H9 (cell line): ENCODE measurements at regions not wholly inside any gene's neighbourhood (a gene's known extent, or its start where the extent isn't known, plus 50 kb on each side); places are given as distances from the start of the nearest gene placed in this dataset.

Experiments
- DNase-seq: peaks from one replicate; pipeline ENCODE4 v3.0.0-alpha.2; 2017
- H2AFZ ChIP-seq: one replicate; pipeline ENCODE4 v1.6.1; 2013; ENCODE audit warnings: mild to moderate bottlenecking, low read length, control low read depth, moderate library complexity
- H2AK5ac ChIP-seq: 2 replicates; pipeline ENCODE4 v1.6.1; 2013; ENCODE audit warnings: low read length, control low read depth, mixed read lengths; ENCODE audit not compliant: insufficient read length
- H2BK120ac ChIP-seq: one replicate; pipeline ENCODE4 v1.6.1; 2013; ENCODE audit warnings: low read depth, mild to moderate bottlenecking, low read length, control low read depth, inconsistent platforms; ENCODE audit not compliant: poor library complexity, severe bottlenecking
- H2BK12ac ChIP-seq: 2 replicates; pipeline ENCODE4 v1.6.1; 2013; ENCODE audit warnings: low read length, control low read depth, mixed read lengths, low read depth; ENCODE audit not compliant: insufficient read length
- H2BK15ac ChIP-seq: 2 replicates; pipeline ENCODE4 v1.6.1; 2013; ENCODE audit warnings: low read depth, low read length, control low read depth
- H2BK20ac ChIP-seq: one replicate; pipeline ENCODE4 v1.6.1; 2013; ENCODE audit warnings: low read depth, mild to moderate bottlenecking, low read length, control low read depth, inconsistent platforms; ENCODE audit not compliant: poor library complexity, severe bottlenecking
- H2BK5ac ChIP-seq: 2 replicates; pipeline ENCODE4 v1.6.1; 2013; ENCODE audit warnings: low read length, control low read depth, mixed read lengths; ENCODE audit not compliant: insufficient read length
- H3K14ac ChIP-seq: 2 replicates; pipeline ENCODE4 v1.6.1; 2013; ENCODE audit warnings: low read length, control low read depth; ENCODE audit not compliant: insufficient read depth
- H3K18ac ChIP-seq: 2 replicates; pipeline ENCODE4 v1.6.1; 2013; ENCODE audit warnings: low read depth, mild to moderate bottlenecking, mixed read lengths, low read length, control low read depth; ENCODE audit not compliant: insufficient read length
- H3K23ac ChIP-seq: 2 replicates; pipeline ENCODE4 v1.6.1; 2013; ENCODE audit warnings: low read length, control low read depth, mixed read lengths, low read depth; ENCODE audit not compliant: insufficient read length
- H3K23me2 ChIP-seq: 2 replicates; pipeline ENCODE4 v1.6.1; 2013; ENCODE audit warnings: low read depth, mild to moderate bottlenecking, mixed read lengths, low read length, control low read depth; ENCODE audit not compliant: insufficient read length, poor library complexity, severe bottlenecking
- H3K27ac ChIP-seq: 2 replicates; pipeline ENCODE4 v1.5.1; 2013; ENCODE audit warnings: low read length, control low read depth, mixed read lengths, low read depth; ENCODE audit not compliant: insufficient read length
- H3K27me3 ChIP-seq: 2 replicates; pipeline ENCODE4 v1.6.1; 2013; ENCODE audit warnings: low read length, control low read depth, inconsistent platforms; ENCODE audit not compliant: insufficient read depth
- H3K4ac ChIP-seq: 2 replicates; pipeline ENCODE4 v1.6.1; 2013; ENCODE audit warnings: low read depth, mild to moderate bottlenecking, control low read depth, inconsistent platforms, low read length, moderate library complexity
- H3K4me1 ChIP-seq: 2 replicates; pipeline ENCODE4 v1.6.1; 2013; ENCODE audit warnings: low read length, control low read depth, inconsistent platforms; ENCODE audit not compliant: insufficient read depth
- H3K4me2 ChIP-seq: 2 replicates; pipeline ENCODE4 v1.6.1; 2013; ENCODE audit warnings: low read length, control low read depth, mixed read lengths; ENCODE audit not compliant: insufficient read length, insufficient read depth
- H3K56ac ChIP-seq: 2 replicates; pipeline ENCODE4 v1.6.1; 2013; ENCODE audit warnings: low read depth, mild to moderate bottlenecking, mixed read lengths, low read length, control low read depth; ENCODE audit not compliant: insufficient read length
- H3K79me1 ChIP-seq: 2 replicates; pipeline ENCODE4 v1.6.1; 2013; ENCODE audit warnings: low read depth, mild to moderate bottlenecking, moderate library complexity, low read length, control low read depth, inconsistent platforms; ENCODE audit not compliant: insufficient read depth, poor library complexity, severe bottlenecking
- H3K79me2 ChIP-seq: 2 replicates; pipeline ENCODE4 v1.6.1; 2013; ENCODE audit warnings: low read length, control low read depth, inconsistent platforms; ENCODE audit not compliant: insufficient read depth
- H3K9ac ChIP-seq: 2 replicates; pipeline ENCODE4 v1.6.1; 2013; ENCODE audit warnings: low read length, control low read depth, mixed read lengths; ENCODE audit not compliant: insufficient read length; ENCODE audit errors: extremely low read depth
- H3K9me3 ChIP-seq: one replicate; pipeline ENCODE4 v1.6.1; 2013; ENCODE audit warnings: low read depth, low read length, inconsistent platforms; ENCODE audit not compliant: control insufficient read depth
- H3T11ph ChIP-seq: one replicate; pipeline ENCODE4 v1.6.1; 2013; ENCODE audit warnings: mild to moderate bottlenecking, low read length, control low read depth, inconsistent platforms
- H4K20me1 ChIP-seq: one replicate; pipeline ENCODE4 v1.6.1; 2013; ENCODE audit not compliant: control insufficient read depth, insufficient read length, insufficient read depth
- H4K5ac ChIP-seq: 2 replicates; pipeline ENCODE4 v1.6.1; 2013; ENCODE audit warnings: low read depth, mild to moderate bottlenecking, mixed read lengths, low read length, control low read depth; ENCODE audit not compliant: insufficient read length
- H4K8ac ChIP-seq: replicated peaks from 2 replicates; pipeline ENCODE4 v1.6.1; 2013; ENCODE audit warnings: low read length, control low read depth, mixed read lengths, low read depth; ENCODE audit not compliant: insufficient read length
- H4K91ac ChIP-seq: 2 replicates; pipeline ENCODE4 v1.6.1; 2013; ENCODE audit warnings: low read depth, mild to moderate bottlenecking, moderate library complexity, mixed read lengths, low read length, control low read depth; ENCODE audit not compliant: insufficient read length
- H3K27ac Mint-ChIP-seq, 3 experiments: 2 replicates in 2 of 3; 3 replicates in 1 of 3; pipeline ENCODE4 v1.8.0; 2020 to 2021; ENCODE audit warnings: mixed read lengths in 3 of 3, mild to moderate bottlenecking in 1 of 3, moderate library complexity in 1 of 3
- H3K27me3 Mint-ChIP-seq: 2 replicates; pipeline ENCODE4 v1.8.0; 2021; ENCODE audit warnings: low read depth, mild to moderate bottlenecking, moderate library complexity, mixed read lengths
- H3K36me3 Mint-ChIP-seq, 3 experiments: 2 replicates in 2 of 3; 3 replicates in 1 of 3; pipeline ENCODE4 v1.8.0; 2020 to 2021; ENCODE audit warnings: low read depth in 3 of 3, mixed read lengths in 3 of 3; ENCODE audit not compliant: insufficient read depth in 1 of 3
- H3K4me1 Mint-ChIP-seq, 2 experiments: 2 replicates each; pipeline ENCODE4 v1.8.0; 2020; ENCODE audit warnings: mixed read lengths in 2 of 2
- H3K4me3 Mint-ChIP-seq, 2 experiments: 2 replicates in 1 of 2; 3 replicates in 1 of 2; pipeline ENCODE4 v1.8.0; 2020 to 2021; ENCODE audit warnings: mild to moderate bottlenecking in 2 of 2, mixed read lengths in 2 of 2, moderate library complexity in 1 of 2
- H3K9me3 Mint-ChIP-seq, 2 experiments: 2 replicates in 1 of 2; 3 replicates in 1 of 2; pipeline ENCODE4 v1.8.0; 2020; ENCODE audit warnings: mild to moderate bottlenecking in 2 of 2, mixed read lengths in 2 of 2, moderate library complexity in 1 of 2
- WGBS: extraction: QIAGEN DNeasy Blood & Tissue Kit; methylation state at CpG from one replicate; pipeline ENCODE4 v1.1.7; 2013; ENCODE audit warnings: missing lambda C conversion rate, low lambda C conversion rate, mixed read lengths; ENCODE audit not compliant: insufficient read length; ENCODE audit errors: extremely low coverage; 5-methylcytosine and 5-hydroxymethylcytosine counted together
- TF ChIP-seq, protein P1 (sequence below): fragments of 200-600 bp; sonication (generic); conservative IDR thresholded peaks from 3 replicates; pipeline ENCODE4 v1.8.0; 2021; ENCODE audit warnings: antibody characterized with exemption, mild to moderate bottlenecking

DNA sequence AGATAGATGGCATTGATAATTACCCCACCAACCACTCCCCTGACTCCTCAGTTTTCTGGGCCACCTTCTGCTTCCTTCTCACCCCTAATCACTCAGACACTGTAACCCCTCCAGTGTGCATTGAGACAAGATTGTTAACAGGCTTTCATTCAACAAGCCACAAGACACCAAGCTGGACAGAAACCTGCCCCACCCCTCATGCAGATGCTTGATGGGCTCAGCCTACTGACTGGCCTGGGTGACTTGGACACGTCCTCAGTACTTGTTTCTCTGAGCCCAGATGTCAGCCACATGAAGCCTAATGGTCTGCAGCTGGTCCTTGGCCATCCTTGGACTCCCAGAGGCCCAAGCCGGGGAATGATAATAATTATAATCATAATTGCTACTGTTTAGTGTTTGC, 71.4 kb upstream of the SMIM23 start:
- no peak overlapping the region for H3K14ac ChIP-seq
- no peak overlapping the region for H3T11ph ChIP-seq
- H2BK120ac ChIP-seq: no peak overlapping the region
- no peaks in the 10 kb centered on the region for H3K4me1 ChIP-seq
- no peak overlapping the region for H3K9ac ChIP-seq
- no peaks in the 10 kb centered on the region for H3K9me3 ChIP-seq
- H2AFZ ChIP-seq: no peak overlapping the region
- H4K20me1 ChIP-seq: no peaks in the 10 kb centered on the region
- H2AK5ac ChIP-seq: no peak overlapping the region
- peak; percentile 10 for DNase-seq
- no peaks in the 10 kb centered on the region for H3K79me1 ChIP-seq
- H2BK12ac ChIP-seq: no peak overlapping the region
- no peak overlapping the region for H4K8ac ChIP-seq
- H3K23me2 ChIP-seq: no peaks in the 10 kb centered on the region
- no peaks in the 10 kb centered on the region for H3K27me3 ChIP-seq
- peaks cover 2 to 14% of the 10 kb centered on the region in 2 experiments; a peak in 3 of 4 replicates for H3K4me1 Mint-ChIP-seq
- H3K4me2 ChIP-seq: no peak overlapping the region
- no peaks in the 10 kb centered on the region for H3K79me2 ChIP-seq
- no peak overlapping the region for H2BK15ac ChIP-seq
- peaks cover 14% of the 10 kb centered on the region for H3K27me3 Mint-ChIP-seq
- H3K56ac ChIP-seq: no peak overlapping the region
- no peak overlapping the region for H2BK20ac ChIP-seq
- H3K9me3 Mint-ChIP-seq: peaks cover 0 to 2% of the 10 kb centered on the region in 2 experiments; a peak in 3 of 5 replicates
- no peaks in the 10 kb centered on the region for H3K36me3 Mint-ChIP-seq
- H3K18ac ChIP-seq: no peak overlapping the region
- H3K4me3 Mint-ChIP-seq: no peak overlapping the region
- no peak overlapping the region for H3K27ac Mint-ChIP-seq
- no peak overlapping the region for H3K4ac ChIP-seq
- no peak overlapping the region for H3K23ac ChIP-seq
- WGBS: no CpG with 5 or more reads among the region's 2 CpGs
- H2BK5ac ChIP-seq: no peak overlapping the region
- H4K5ac ChIP-seq: no peak overlapping the region
- no peak overlapping the region for H4K91ac ChIP-seq
- TF ChIP-seq, protein P1, sequence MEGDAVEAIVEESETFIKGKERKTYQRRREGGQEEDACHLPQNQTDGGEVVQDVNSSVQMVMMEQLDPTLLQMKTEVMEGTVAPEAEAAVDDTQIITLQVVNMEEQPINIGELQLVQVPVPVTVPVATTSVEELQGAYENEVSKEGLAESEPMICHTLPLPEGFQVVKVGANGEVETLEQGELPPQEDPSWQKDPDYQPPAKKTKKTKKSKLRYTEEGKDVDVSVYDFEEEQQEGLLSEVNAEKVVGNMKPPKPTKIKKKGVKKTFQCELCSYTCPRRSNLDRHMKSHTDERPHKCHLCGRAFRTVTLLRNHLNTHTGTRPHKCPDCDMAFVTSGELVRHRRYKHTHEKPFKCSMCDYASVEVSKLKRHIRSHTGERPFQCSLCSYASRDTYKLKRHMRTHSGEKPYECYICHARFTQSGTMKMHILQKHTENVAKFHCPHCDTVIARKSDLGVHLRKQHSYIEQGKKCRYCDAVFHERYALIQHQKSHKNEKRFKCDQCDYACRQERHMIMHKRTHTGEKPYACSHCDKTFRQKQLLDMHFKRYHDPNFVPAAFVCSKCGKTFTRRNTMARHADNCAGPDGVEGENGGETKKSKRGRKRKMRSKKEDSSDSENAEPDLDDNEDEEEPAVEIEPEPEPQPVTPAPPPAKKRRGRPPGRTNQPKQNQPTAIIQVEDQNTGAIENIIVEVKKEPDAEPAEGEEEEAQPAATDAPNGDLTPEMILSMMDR: no peak
- no peak overlapping the region for H3K27ac ChIP-seq
